Adrenal gland (tissue), 9 donors: ENCODE measurements at regions not wholly inside any gene's neighbourhood (a gene's known extent, or its start where the extent isn't known, plus 50 kb on each side); places are given as distances from the start of the nearest gene placed in this dataset.

Source experiments
- DNase-seq, 7 donors: peaks; one replicate each; pipeline ENCODE4 v3.0.0-alpha.2; 2019 to 2020
- H3K27ac ChIP-seq, 5 donors: fragments of 200-600 bp; sonication (generic) in 4 of 5; 1 replicate in 3 of 5; 2 replicates in 2 of 5; pipeline versions ENCODE4 v1.5.1 to v1.8.0; 2016 to 2020; ENCODE audit warnings: mild to moderate bottlenecking in 1 of 5
- H3K27me3 ChIP-seq: fragments of 200-600 bp; 2 replicates; pipeline ENCODE4 v1.8.0; 2021
- H3K36me3 ChIP-seq, 2 donors: fragments of 200-600 bp; replicated peaks in 1 of 2; 1 replicate in 1 of 2; 2 replicates in 1 of 2; pipeline versions ENCODE4 v1.5.1 to v1.8.0; 2018 to 2022
- H3K4me1 ChIP-seq, 2 donors: fragments of 200-600 bp; replicated peaks in 1 of 2; 1 replicate in 1 of 2; 2 replicates in 1 of 2; pipeline versions ENCODE4 v1.5.1 to v1.8.0; 2018 to 2021
- H3K4me3 ChIP-seq, 4 donors: fragments of 200-600 bp; sonication (generic) in 3 of 4; one replicate each; pipeline ENCODE4 v1.5.1; 2016 to 2018
- H3K9me3 ChIP-seq, 3 donors: fragments of 200-600 bp; sonication (generic) in 1 of 3; replicated peaks in 1 of 3; 1 replicate in 2 of 3; 2 replicates in 1 of 3; pipeline versions ENCODE4 v1.5.1 to v1.8.0; 2016 to 2021
- POLR2A ChIP-seq, 2 donors: fragments of 450-650 bp; IDR thresholded peaks; one replicate each; pipeline ENCODE4 v1.6.1; 2017; ENCODE audit warnings: antibody characterized with exemption in 2 of 2, mild to moderate bottlenecking in 2 of 2, moderate library complexity in 1 of 2
- WGBS, 4 donors: extraction: QIAGEN DNeasy Blood & Tissue Kit in 2 of 4; methylation state at CpG; one replicate each; pipeline versions ENCODE4 v1.1.5 to v1.1.7; 2013 to 2017; 5-methylcytosine and 5-hydroxymethylcytosine counted together
- intact Hi-C, 2 donors: fragments of 100-400 bp; cut with DNase I; formaldehyde crosslinking; loops; one replicate each; pipeline versions ENCODE4 v1.14.1 to v1.15.0; 2022 to 2023
- TF ChIP-seq, protein P1 (sequence below), 6 experiments: fragments of 450-650 bp in 4 of 6; fragments of 200-600 bp in 2 of 6; sonication (generic) in 1 of 6; IDR thresholded peaks; 1 replicate in 5 of 6; 2 replicates in 1 of 6; pipeline versions ENCODE4 v1.5.1 to v1.8.0; 2016 to 2021; ENCODE audit warnings: antibody characterized with exemption in 6 of 6, mild to moderate bottlenecking in 2 of 6, moderate library complexity in 1 of 6
- donor health status: healthy with polysubstance abuse.
- donor health status: Bipolar disorder and iron deficiency.
- donor health status: DM: yes; HTN: yes; CAD: no.
- donor health status: DM: no; HTN: no; CAD: no.
- donor health status: DM: no; HTN: no; CAD: no.

DNA sequence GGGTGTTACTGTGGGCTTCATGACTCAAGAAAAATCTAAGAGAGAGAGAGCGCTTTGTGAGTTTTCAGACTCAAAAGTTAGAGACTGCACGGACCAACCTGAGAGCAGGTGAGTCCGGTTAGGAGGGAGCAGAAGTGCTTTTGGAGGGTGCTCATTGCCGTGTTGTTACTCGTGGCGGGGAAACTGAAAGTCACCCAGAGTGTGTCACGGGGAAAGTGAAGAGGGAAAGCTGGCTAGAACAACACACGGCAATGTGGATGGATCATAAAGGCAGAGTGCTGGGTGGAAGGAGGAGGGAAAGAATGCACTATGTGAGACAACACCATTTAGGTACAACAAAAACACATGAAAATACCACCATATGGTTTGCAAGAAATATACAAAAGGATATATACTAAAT, 112.3 kb downstream of the BDH1 start:
- Histone ChIP-seq H3K4me1 (no peaks in the 10 kb centered on the region), H3K36me3 (no peaks in the 10 kb centered on the region), H3K9me3 (no peaks in the 10 kb centered on the region), H3K4me3 (no peak overlapping the region), H3K27me3 (no peaks in the 10 kb centered on the region), H3K27ac (no peak overlapping the region)
- 89 to 94% (median 90%) methylated on average over 8 of the region's 8 CpGs for WGBS, 4 donors
- DNase-seq = no peak
- intact Hi-C loops = no loop called here
- TF ChIP-seq POLR2A (IDR thresholded peaks at IDR 0.05) = no peak
- TF ChIP-seq, protein P1, sequence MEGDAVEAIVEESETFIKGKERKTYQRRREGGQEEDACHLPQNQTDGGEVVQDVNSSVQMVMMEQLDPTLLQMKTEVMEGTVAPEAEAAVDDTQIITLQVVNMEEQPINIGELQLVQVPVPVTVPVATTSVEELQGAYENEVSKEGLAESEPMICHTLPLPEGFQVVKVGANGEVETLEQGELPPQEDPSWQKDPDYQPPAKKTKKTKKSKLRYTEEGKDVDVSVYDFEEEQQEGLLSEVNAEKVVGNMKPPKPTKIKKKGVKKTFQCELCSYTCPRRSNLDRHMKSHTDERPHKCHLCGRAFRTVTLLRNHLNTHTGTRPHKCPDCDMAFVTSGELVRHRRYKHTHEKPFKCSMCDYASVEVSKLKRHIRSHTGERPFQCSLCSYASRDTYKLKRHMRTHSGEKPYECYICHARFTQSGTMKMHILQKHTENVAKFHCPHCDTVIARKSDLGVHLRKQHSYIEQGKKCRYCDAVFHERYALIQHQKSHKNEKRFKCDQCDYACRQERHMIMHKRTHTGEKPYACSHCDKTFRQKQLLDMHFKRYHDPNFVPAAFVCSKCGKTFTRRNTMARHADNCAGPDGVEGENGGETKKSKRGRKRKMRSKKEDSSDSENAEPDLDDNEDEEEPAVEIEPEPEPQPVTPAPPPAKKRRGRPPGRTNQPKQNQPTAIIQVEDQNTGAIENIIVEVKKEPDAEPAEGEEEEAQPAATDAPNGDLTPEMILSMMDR (IDR thresholded peaks at IDR 0.05) = no peak

DNA sequence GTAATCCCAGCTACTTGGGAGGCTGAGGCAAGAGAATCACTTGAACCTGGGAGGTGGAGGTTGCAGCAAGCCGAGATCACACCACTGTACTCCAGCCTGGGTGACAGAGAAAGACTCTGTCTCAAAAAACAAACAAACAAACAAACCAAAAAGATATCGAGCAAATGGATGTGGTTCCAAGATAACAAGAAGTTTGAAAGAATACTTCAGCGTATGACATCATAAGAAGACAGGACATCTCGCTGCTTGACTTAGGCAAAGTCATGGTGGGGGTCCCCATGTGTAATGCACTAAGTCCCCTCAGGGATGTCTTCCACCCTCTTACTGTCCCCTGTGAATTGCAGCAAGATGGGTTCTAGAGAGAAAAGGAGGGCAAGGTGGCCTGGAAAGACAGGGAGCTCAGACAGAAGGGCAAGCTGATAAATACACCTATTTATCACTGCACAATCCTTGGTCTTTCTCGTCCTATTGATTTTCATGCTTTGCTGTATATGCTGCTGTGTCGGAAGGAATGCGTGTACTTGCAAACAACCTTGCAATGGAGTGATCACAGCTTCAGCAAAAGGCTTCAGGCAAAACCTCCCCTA, 115.0 kb downstream of the BDH1 start:
- intact Hi-C loops = no loop called here
- no peak overlapping the region for H3K27ac ChIP-seq
- H3K27me3 ChIP-seq = no peaks in the 10 kb centered on the region
- no peaks in the 10 kb centered on the region for H3K36me3 ChIP-seq
- H3K4me3 ChIP-seq = no peak overlapping the region
- 86 to 89% (median 87%) methylated on average over 7 of the region's 7 CpGs for WGBS, 4 donors
- DNase-seq = no peak
- no peaks in the 10 kb centered on the region for H3K9me3 ChIP-seq
- TF ChIP-seq POLR2A (IDR thresholded peaks at IDR 0.05) = no peak
- TF ChIP-seq, protein P1 (IDR thresholded peaks at IDR 0.05) = no peak
- H3K4me1 ChIP-seq = no peaks in the 10 kb centered on the region

DNA sequence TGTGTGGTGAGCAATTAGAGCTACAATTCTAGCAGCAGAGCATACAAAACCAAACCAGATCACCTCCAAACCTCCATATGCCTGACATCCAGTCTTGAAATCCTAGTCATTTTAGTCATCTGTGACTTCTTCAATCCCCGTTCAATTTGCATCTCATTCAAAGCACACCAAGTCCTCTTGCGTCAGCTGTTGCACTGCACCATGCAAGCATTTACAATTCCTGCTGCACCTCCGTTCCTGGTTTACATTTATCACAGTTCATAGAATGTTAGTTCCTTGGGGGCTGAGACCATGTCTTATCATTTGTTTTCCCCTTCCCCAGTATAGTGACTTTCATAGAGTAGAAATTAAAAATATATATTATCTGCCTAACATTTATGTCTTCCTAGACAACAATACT, 116.9 kb downstream of the BDH1 start:
- H3K27me3 ChIP-seq = no peaks in the 10 kb centered on the region
- TF ChIP-seq POLR2A (IDR thresholded peaks at IDR 0.05) = no peak
- TF ChIP-seq, protein P1 (IDR thresholded peaks at IDR 0.05) = no peak

DNA sequence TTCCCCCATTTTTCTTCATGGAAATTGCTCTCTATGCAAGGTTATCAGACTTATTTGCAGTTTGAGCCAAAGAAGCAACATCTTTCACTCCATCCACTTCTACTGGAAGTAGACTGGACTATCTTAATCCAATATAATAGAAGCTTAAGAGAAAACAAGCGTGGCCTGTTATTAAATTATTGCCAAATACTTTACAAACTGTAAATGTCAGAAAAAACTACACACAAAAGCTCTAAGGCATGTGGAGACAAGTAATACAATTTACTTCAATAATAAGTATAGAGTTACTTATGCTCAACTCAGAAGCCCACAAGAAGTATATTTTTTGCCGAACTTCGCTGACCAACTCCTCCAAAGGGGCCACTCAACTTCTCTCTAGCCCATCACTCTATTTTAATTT, 120.3 kb downstream of the BDH1 start:
- intact Hi-C loops = no loop called here
- H3K27ac ChIP-seq = no peak overlapping the region
- no peak for DNase-seq
- H3K27me3 ChIP-seq = no peaks in the 10 kb centered on the region
- H3K4me3 ChIP-seq = no peak overlapping the region
- 84 to 93% (median 88%) methylated on average over 3 of the region's 3 CpGs for WGBS, 4 donors
- TF ChIP-seq, protein P1 (IDR thresholded peaks at IDR 0.05) = no peak
- no peak for TF ChIP-seq POLR2A (IDR thresholded peaks at IDR 0.05)
- no peaks in the 10 kb centered on the region for H3K36me3 ChIP-seq
- H3K4me1 ChIP-seq = peaks cover 0 to 5% of the 10 kb centered on the region in 2 donors
- H3K9me3 ChIP-seq = no peaks in the 10 kb centered on the region

More for the DNA sequence above, 116.9 kb downstream of the BDH1 start:
- no peaks in the 10 kb centered on the region for H3K4me1 ChIP-seq
- H3K27ac ChIP-seq = no peak overlapping the region
- H3K4me3 ChIP-seq = no peak overlapping the region
- H3K9me3 ChIP-seq = no peaks in the 10 kb centered on the region
- no peak for DNase-seq
- H3K36me3 ChIP-seq = no peaks in the 10 kb centered on the region
- WGBS, 4 donors = 85 to 94% (median 90%) methylated on average over 3 of the region's 3 CpGs
- intact Hi-C loops = no loop called here
